GM23248 (cell line): ENCODE measurements at regions not wholly inside any gene's neighbourhood (a gene's known extent, or its start where the extent isn't known, plus 50 kb on each side); places are given as distances from the start of the nearest gene placed in this dataset.

Source experiments
- DNase-seq: peaks from one replicate; pipeline ENCODE4 v3.0.0-alpha.2; 2015
- H2AFZ ChIP-seq: fragments of 200-600 bp; sonication (generic); 2 replicates; pipeline ENCODE4 v1.6.1; 2016; ENCODE audit warnings: antibody characterized with exemption
- H3F3A ChIP-seq: fragments of 200-600 bp; sonication (generic); 2 replicates; pipeline ENCODE4 v1.6.1; 2016; ENCODE audit warnings: mild to moderate bottlenecking, antibody characterized with exemption, mixed run types; ENCODE audit not compliant: insufficient read depth
- H3K27ac ChIP-seq: fragments of 200-600 bp; sonication (generic); 2 replicates; pipeline ENCODE4 v1.5.1; 2016; ENCODE audit warnings: mild to moderate bottlenecking
- H3K27me3 ChIP-seq: fragments of 200-600 bp; sonication (generic); replicated peaks from 2 replicates; pipeline ENCODE4 v1.6.1; 2016; ENCODE audit warnings: mild to moderate bottlenecking; ENCODE audit not compliant: insufficient read depth
- H3K36me3 ChIP-seq: fragments of 200-600 bp; sonication (generic); 2 replicates; pipeline ENCODE4 v1.6.1; 2016; ENCODE audit warnings: low read depth, mild to moderate bottlenecking
- H3K4me1 ChIP-seq: fragments of 200-600 bp; sonication (generic); 2 replicates; pipeline ENCODE4 v1.6.1; 2016; ENCODE audit warnings: mild to moderate bottlenecking; ENCODE audit not compliant: insufficient read depth
- H3K4me2 ChIP-seq: fragments of 200-600 bp; sonication (generic); one replicate; pipeline ENCODE4 v1.6.1; 2016; ENCODE audit warnings: mild to moderate bottlenecking; ENCODE audit not compliant: unreplicated experiment
- H3K4me3 ChIP-seq: fragments of 200-600 bp; sonication (generic); 2 replicates; pipeline ENCODE4 v1.5.1; 2016; ENCODE audit warnings: mild to moderate bottlenecking
- H3K79me2 ChIP-seq: fragments of 200-600 bp; sonication (generic); 2 replicates; pipeline ENCODE4 v1.6.1; 2016; ENCODE audit warnings: mild to moderate bottlenecking; ENCODE audit not compliant: insufficient read depth
- H3K9ac ChIP-seq: fragments of 200-600 bp; sonication (generic); 2 replicates; pipeline ENCODE4 v1.6.1; 2016; ENCODE audit warnings: mild to moderate bottlenecking
- H3K9me2 ChIP-seq: fragments of 200-600 bp; sonication (generic); 2 replicates; pipeline ENCODE4 v1.6.1; 2016; ENCODE audit warnings: mixed run types, mild to moderate bottlenecking, moderate library complexity; ENCODE audit not compliant: insufficient read depth
- H3K9me3 ChIP-seq: fragments of 200-600 bp; sonication (generic); one replicate; pipeline ENCODE4 v1.6.1; 2017; ENCODE audit warnings: low read depth
- H4K20me1 ChIP-seq: fragments of 200-600 bp; sonication (generic); 2 replicates; pipeline ENCODE4 v1.6.0; 2016; ENCODE audit not compliant: insufficient read depth
- EZH2 ChIP-seq: fragments of 200-600 bp; sonication (generic); IDR thresholded peaks from 2 replicates; pipeline ENCODE4 v1.6.1; 2018; ENCODE audit warnings: antibody characterized with exemption, mild to moderate bottlenecking; ENCODE audit not compliant: insufficient read depth, poor library complexity, severe bottlenecking
- EZH2phosphoT487 ChIP-seq: fragments of 200-600 bp; sonication (generic); IDR thresholded peaks from 2 replicates; pipeline ENCODE4 v1.6.1; 2018; ENCODE audit warnings: antibody characterized with exemption, moderate library complexity, mild to moderate bottlenecking, low read depth; ENCODE audit not compliant: insufficient read depth
- WGBS, 2 experiments: methylation state at CpG; one replicate each; pipeline ENCODE4 v1.1.6; 2015 to 2017; ENCODE audit warnings: low lambda C conversion rate in 2 of 2, low coverage in 1 of 2; ENCODE audit errors: missing lambda C conversion rate in 2 of 2; 5-methylcytosine and 5-hydroxymethylcytosine counted together
- in situ Hi-C: fragments of 300-500 bp; cut with MboI; formaldehyde crosslinking; loops from 2 replicates; pipeline ENCODE4 v1.15.0; 2020

- in situ Hi-C loops, result no loop called here
Measured at GRCh38 chr1:60866917-60867531, 215.3 kb upstream of the NFIA start.

GRCh38 chr1:60866226-60866900 is 216.0 kb upstream of the NFIA start:
- TF ChIP-seq EZH2 (no peak), EZH2phosphoT487 (no peak)
- Histone ChIP-seq H3K27ac (no peak overlapping the region), H3K36me3 (no peaks in the 10 kb centered on the region), H3K9ac (no peak overlapping the region), H3K4me2 (no peak overlapping the region), H2AFZ (no peak overlapping the region), H3K79me2 (no peaks in the 10 kb centered on the region), H3K27me3 (peaks cover 44% of the 10 kb centered on the region), H3K9me2 (no peaks in the 10 kb centered on the region), H4K20me1 (no peaks in the 10 kb centered on the region), H3K4me1 (no peaks in the 10 kb centered on the region; the same call in 1 of the 2 replicates), H3K4me3 (no peak overlapping the region), H3F3A (0 out of 2 replicates have a peak, but pooled peaks cover 4% of the 10 kb centered on the region), H3K9me3 (no peaks in the 10 kb centered on the region)
- no peak for DNase-seq
- in situ Hi-C loops, result no loop called here
- 15 to 17% methylated on average over 13 of the region's 13 CpGs for WGBS, 2 experiments

More at GRCh38 chr1:60866917-60867531, 215.3 kb upstream of the NFIA start:
- no peak for TF ChIP-seq EZH2phosphoT487
- no peak for TF ChIP-seq EZH2
- peaks cover 44% of the 10 kb centered on the region for H3K27me3 ChIP-seq
- H3K9me2 ChIP-seq, result no peaks in the 10 kb centered on the region
- H3K4me2 ChIP-seq, result peak overlapping the region; percentile 16
- no peaks in the 10 kb centered on the region for H4K20me1 ChIP-seq
- H3F3A ChIP-seq, result 0 out of 2 replicates have a peak, but pooled peaks cover 4% of the 10 kb centered on the region
- no peaks in the 10 kb centered on the region for H3K79me2 ChIP-seq
- no peak overlapping the region for H3K27ac ChIP-seq
- no peaks in the 10 kb centered on the region for H3K9me3 ChIP-seq
- H3K9ac ChIP-seq, result no peak overlapping the region
- 34 to 41% methylated on average over 3 of the region's 3 CpGs for WGBS, 2 experiments
- no peaks in the 10 kb centered on the region for H3K36me3 ChIP-seq
- H3K4me1 ChIP-seq, result no peaks in the 10 kb centered on the region; the same call in 1 of the 2 replicates
- no peak overlapping the region for H2AFZ ChIP-seq
- peak; percentile 58 for DNase-seq
- no peak overlapping the region for H3K4me3 ChIP-seq

- Histone ChIP-seq H4K20me1 (no peaks in the 10 kb centered on the region), H3F3A (0 out of 2 replicates have a peak, but pooled peaks cover 4% of the 10 kb centered on the region), H3K9ac (no peak overlapping the region), H3K9me3 (no peaks in the 10 kb centered on the region), H3K79me2 (no peaks in the 10 kb centered on the region), H3K27me3 (peaks cover 47% of the 10 kb centered on the region), H3K9me2 (no peaks in the 10 kb centered on the region), H3K36me3 (no peaks in the 10 kb centered on the region), H3K4me3 (no peak overlapping the region), H3K27ac (no peak overlapping the region), H3K4me2 (no peak overlapping the region), H3K4me1 (no peaks in the 10 kb centered on the region; the same call in 1 of the 2 replicates), H2AFZ (no peak overlapping the region)
- in situ Hi-C loops, result no loop called here
- WGBS, 2 experiments, result 4 to 9% methylated on average over 8 of the region's 8 CpGs
- TF ChIP-seq EZH2 (no peak), EZH2phosphoT487 (no peak)
- DNase-seq, result no peak
Measured at GRCh38 chr1:60865166-60865565, 217.2 kb upstream of the NFIA start.

GRCh38 chr1:60864722-60865121 is 217.6 kb upstream of the NFIA start:
- H3K27ac ChIP-seq, result no peak overlapping the region
- H3F3A ChIP-seq, result 0 out of 2 replicates have a peak, but pooled peaks cover 4% of the 10 kb centered on the region
- H3K4me3 ChIP-seq, result no peak overlapping the region
- in situ Hi-C loops, result no loop called here
- H3K36me3 ChIP-seq, result no peaks in the 10 kb centered on the region
- H3K9ac ChIP-seq, result no peak overlapping the region
- no peak for DNase-seq
- H4K20me1 ChIP-seq, result no peaks in the 10 kb centered on the region
- TF ChIP-seq EZH2 (no peak), EZH2phosphoT487 (no peak)
- no peak overlapping the region for H3K4me2 ChIP-seq
- H3K27me3 ChIP-seq, result peaks cover 49% of the 10 kb centered on the region
- no peaks in the 10 kb centered on the region for H3K79me2 ChIP-seq
- H3K4me1 ChIP-seq, result no peaks in the 10 kb centered on the region; the same call in 1 of the 2 replicates
- H2AFZ ChIP-seq, result no peak overlapping the region
- 36 to 47% methylated on average over 5 of the region's 5 CpGs for WGBS, 2 experiments
- no peaks in the 10 kb centered on the region for H3K9me2 ChIP-seq
- H3K9me3 ChIP-seq, result no peaks in the 10 kb centered on the region
